ENCODE measurements at regions not wholly inside any gene's neighbourhood (a gene's known extent, or its start where the extent isn't known, plus 50 kb on each side); places are given as distances from the start of the nearest gene placed in this dataset.

GRCh38 chr7:51881309-51881708 is 564.7 kb upstream of the COBL start:
- intact Hi-C loops (cut with DNase I): no loop called here
- 86% methylated on average over 2 of the region's 2 CpGs for WGBS
- DNase-seq (ENCODE audit: extremely low spot score): no peak
- Histone ChIP-seq H3K36me3 (no peaks in the 10 kb centered on the region), H3K9me3 (no peaks in the 10 kb centered on the region), H3K4me3 (no peak overlapping the region), H3K4me1 (no peaks in the 10 kb centered on the region), H3K27me3 (no peaks in the 10 kb centered on the region), H3K27ac (replicated peaks in 1 of 4) (no peak overlapping the region)
- no peak for TF ChIP-seq POLR2AphosphoS5 (IDR thresholded peaks at IDR 0.05)
- TF ChIP-seq POLR2A (IDR thresholded peaks at IDR 0.05; ENCODE audit: low read depth): no peak
- TF ChIP-seq EP300 (IDR thresholded peaks at IDR 0.05): no peak
- TF ChIP-seq, protein P1, sequence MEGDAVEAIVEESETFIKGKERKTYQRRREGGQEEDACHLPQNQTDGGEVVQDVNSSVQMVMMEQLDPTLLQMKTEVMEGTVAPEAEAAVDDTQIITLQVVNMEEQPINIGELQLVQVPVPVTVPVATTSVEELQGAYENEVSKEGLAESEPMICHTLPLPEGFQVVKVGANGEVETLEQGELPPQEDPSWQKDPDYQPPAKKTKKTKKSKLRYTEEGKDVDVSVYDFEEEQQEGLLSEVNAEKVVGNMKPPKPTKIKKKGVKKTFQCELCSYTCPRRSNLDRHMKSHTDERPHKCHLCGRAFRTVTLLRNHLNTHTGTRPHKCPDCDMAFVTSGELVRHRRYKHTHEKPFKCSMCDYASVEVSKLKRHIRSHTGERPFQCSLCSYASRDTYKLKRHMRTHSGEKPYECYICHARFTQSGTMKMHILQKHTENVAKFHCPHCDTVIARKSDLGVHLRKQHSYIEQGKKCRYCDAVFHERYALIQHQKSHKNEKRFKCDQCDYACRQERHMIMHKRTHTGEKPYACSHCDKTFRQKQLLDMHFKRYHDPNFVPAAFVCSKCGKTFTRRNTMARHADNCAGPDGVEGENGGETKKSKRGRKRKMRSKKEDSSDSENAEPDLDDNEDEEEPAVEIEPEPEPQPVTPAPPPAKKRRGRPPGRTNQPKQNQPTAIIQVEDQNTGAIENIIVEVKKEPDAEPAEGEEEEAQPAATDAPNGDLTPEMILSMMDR (IDR thresholded peaks at IDR 0.05): no peak

DNA sequence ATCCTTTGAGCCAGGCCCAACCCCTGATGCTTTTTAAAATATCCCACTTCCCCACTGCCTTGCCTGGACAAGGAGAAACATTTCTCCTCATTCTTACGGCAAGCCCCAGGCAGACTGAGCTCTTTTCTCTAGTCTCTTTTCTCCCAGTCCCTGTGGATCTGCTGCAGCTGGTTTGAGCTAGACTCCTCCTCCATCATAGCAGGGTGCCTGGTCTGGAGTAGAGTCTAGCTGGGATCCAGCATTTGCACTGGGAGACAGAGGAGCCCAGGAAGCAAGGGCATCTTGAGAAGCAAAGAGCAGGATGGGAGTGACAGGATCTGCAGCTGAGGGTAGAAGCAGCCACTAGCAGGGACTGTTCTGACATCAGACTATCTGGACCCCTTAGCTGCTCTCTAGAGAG is 562.3 kb upstream of the COBL start:
- H3K27ac ChIP-seq (replicated peaks in 1 of 4): no peak overlapping the region
- no peaks in the 10 kb centered on the region for H3K9me3 ChIP-seq
- no peak for TF ChIP-seq POLR2AphosphoS5 (IDR thresholded peaks at IDR 0.05)
- TF ChIP-seq, protein P1 (IDR thresholded peaks at IDR 0.05): no peak
- TF ChIP-seq POLR2A (IDR thresholded peaks at IDR 0.05; ENCODE audit: low read depth): no peak
- TF ChIP-seq EP300 (IDR thresholded peaks at IDR 0.05): no peak
- DNase-seq (ENCODE audit: extremely low spot score): no peak
- H3K4me1 ChIP-seq: no peaks in the 10 kb centered on the region
- H3K36me3 ChIP-seq: no peaks in the 10 kb centered on the region
- WGBS: 81% methylated on average over 1 of the region's 1 CpG
- H3K27me3 ChIP-seq: no peaks in the 10 kb centered on the region
- intact Hi-C loops (cut with DNase I): no loop called here
- no peak overlapping the region for H3K4me3 ChIP-seq

- intact Hi-C loops (cut with DNase I): no loop called here
- no peak for TF ChIP-seq EP300 (IDR thresholded peaks at IDR 0.05)
- TF ChIP-seq, protein P1 (IDR thresholded peaks at IDR 0.05): no peak
- no peak for TF ChIP-seq POLR2A (IDR thresholded peaks at IDR 0.05; ENCODE audit: low read depth)
- TF ChIP-seq POLR2AphosphoS5 (IDR thresholded peaks at IDR 0.05): no peak
- no peaks in the 10 kb centered on the region for H3K4me1 ChIP-seq
- no peak overlapping the region for H3K4me3 ChIP-seq
- no peaks in the 10 kb centered on the region for H3K9me3 ChIP-seq
- 60% methylated on average over 6 of the region's 6 CpGs for WGBS
- H3K27ac ChIP-seq (replicated peaks in 1 of 4): no peak overlapping the region
- no peaks in the 10 kb centered on the region for H3K27me3 ChIP-seq
- H3K36me3 ChIP-seq: no peaks in the 10 kb centered on the region
- no peak for DNase-seq (ENCODE audit: extremely low spot score)
Measured at GRCh38 chr7:51869452-51869851, 552.8 kb upstream of the COBL start.

DNA sequence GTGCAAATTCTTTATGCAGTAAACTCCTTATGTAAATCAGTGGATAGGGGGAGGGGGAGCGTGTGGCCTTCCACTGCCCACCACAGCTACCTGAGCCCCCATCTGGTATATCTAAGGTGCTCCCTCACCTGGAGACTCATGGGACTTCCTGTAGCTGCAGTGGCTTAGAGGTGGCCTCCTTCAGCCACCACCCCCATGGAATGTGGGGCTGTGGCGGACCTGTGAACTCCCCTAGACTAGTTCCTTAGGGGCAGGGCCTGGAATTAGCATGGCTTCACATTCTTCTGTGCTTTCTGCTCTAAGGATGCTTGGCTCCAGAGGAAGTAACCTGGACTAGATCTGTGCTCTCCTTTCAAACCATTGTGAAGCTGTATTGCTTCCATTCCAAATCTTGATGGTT is 550.5 kb upstream of the COBL start:
- DNase-seq (ENCODE audit: extremely low spot score): no peak
- WGBS: 100% methylated on average over 2 of the region's 2 CpGs
- Histone ChIP-seq H3K9me3 (no peaks in the 10 kb centered on the region), H3K36me3 (no peaks in the 10 kb centered on the region), H3K27me3 (no peaks in the 10 kb centered on the region), H3K4me1 (no peaks in the 10 kb centered on the region), H3K27ac (replicated peaks in 1 of 4) (no peak overlapping the region), H3K4me3 (no peak overlapping the region)
- intact Hi-C loops (cut with DNase I): no loop called here
- TF ChIP-seq EP300 (IDR thresholded peaks at IDR 0.05) (no peak), POLR2A (IDR thresholded peaks at IDR 0.05; ENCODE audit: low read depth) (no peak), POLR2AphosphoS5 (IDR thresholded peaks at IDR 0.05) (no peak)
- TF ChIP-seq, protein P1 (IDR thresholded peaks at IDR 0.05): no peak

- no peaks in the 10 kb centered on the region for H3K27me3 ChIP-seq
- H3K27ac ChIP-seq (replicated peaks in 1 of 4): no peak overlapping the region
- no peaks in the 10 kb centered on the region for H3K36me3 ChIP-seq
- TF ChIP-seq POLR2AphosphoS5 (IDR thresholded peaks at IDR 0.05) (no peak), EP300 (IDR thresholded peaks at IDR 0.05) (no peak), POLR2A (IDR thresholded peaks at IDR 0.05; ENCODE audit: low read depth) (no peak)
- intact Hi-C loops (cut with DNase I): no loop called here
- no peak for DNase-seq (ENCODE audit: extremely low spot score)
- no peaks in the 10 kb centered on the region for H3K4me1 ChIP-seq
- no peak overlapping the region for H3K4me3 ChIP-seq
- H3K9me3 ChIP-seq: peaks cover 0 to 5% (median 0%) of the 10 kb centered on the region in 4 donors
- 100% methylated on average over 2 of the region's 2 CpGs for WGBS
Measured at GRCh38 chr7:51860305-51860704, 543.7 kb upstream of the COBL start.
